Stimulated activated naive B cell treated with anti-CD40 and anti-IgM and Interleukin-4, amounts not matched to agents 10 μg/mL and 1 μg/mL and 100 μg/mL, for 72 hours (primary cell): ENCODE measurements at regions not wholly inside any gene's neighbourhood (a gene's known extent, or its start where the extent isn't known, plus 50 kb on each side); places are given as distances from the start of the nearest gene placed in this dataset.

Source experiments
- ATAC-seq, 2 donors: fragments of 150-1000 bp; cut with Tn5 transposase; replicated peaks; 2 replicates each; pipeline ENCODE4 v1.10.0; 2021; ENCODE audit warnings: moderate library complexity in 1 of 2
- DNase-seq: peaks from one replicate; pipeline ENCODE4 v3.0.0; 2021
- H3K27ac Mint-ChIP-seq: one replicate; pipeline ENCODE4 v1.8.0; 2022; ENCODE audit warnings: mild to moderate bottlenecking, mixed read lengths
- H3K27me3 Mint-ChIP-seq, 2 donors: one replicate each; pipeline ENCODE4 v1.8.0; 2022; ENCODE audit warnings: mixed read lengths in 2 of 2
- H3K36me3 Mint-ChIP-seq, 2 donors: one replicate each; pipeline ENCODE4 v1.8.0; 2022; ENCODE audit warnings: mixed read lengths in 2 of 2, mild to moderate bottlenecking in 1 of 2
- H3K4me1 Mint-ChIP-seq, 2 donors: one replicate each; pipeline ENCODE4 v1.8.0; 2022; ENCODE audit warnings: mixed read lengths in 2 of 2, mild to moderate bottlenecking in 1 of 2
- H3K4me3 Mint-ChIP-seq, 2 donors: one replicate each; pipeline ENCODE4 v1.8.0; 2022; ENCODE audit warnings: mild to moderate bottlenecking in 2 of 2, mixed read lengths in 2 of 2, moderate library complexity in 1 of 2
- H3K9me3 Mint-ChIP-seq, 2 donors: one replicate each; pipeline ENCODE4 v1.8.0; 2022; ENCODE audit warnings: mixed read lengths in 2 of 2, mild to moderate bottlenecking in 1 of 2

DNA sequence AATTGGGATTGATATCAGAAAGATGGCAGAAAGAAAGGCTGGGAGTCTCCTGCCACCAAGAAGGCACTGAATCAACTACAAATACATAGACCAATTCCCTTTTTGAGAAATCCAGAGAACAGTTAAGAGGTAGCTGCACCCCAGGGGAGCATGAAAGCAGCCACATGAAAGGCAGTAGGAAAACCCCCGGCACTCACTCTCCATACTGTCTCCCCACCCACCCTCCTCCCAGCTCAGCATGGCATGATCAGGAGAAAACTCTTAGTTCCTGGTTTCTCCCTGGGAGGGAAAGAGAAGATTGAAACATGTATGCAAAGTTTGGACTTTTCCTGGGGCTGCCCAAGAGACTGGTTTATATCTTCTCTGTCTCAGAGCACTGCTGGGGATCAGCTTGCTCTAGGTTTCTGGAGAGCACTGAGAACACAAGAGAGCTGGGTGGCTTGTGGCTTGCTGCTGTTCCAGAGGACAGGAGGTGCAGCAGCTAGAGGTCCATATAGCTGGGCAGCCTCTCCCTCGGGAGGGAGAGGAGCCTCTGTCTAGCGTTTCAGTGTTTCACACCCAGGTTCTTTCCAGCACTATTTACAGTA, 305.7 kb downstream of the PDGFC start:
- H3K27ac Mint-ChIP-seq = no peak overlapping the region
- no peaks in the 10 kb centered on the region for H3K9me3 Mint-ChIP-seq
- H3K27me3 Mint-ChIP-seq = no peaks in the 10 kb centered on the region
- ATAC-seq (no peak), DNase-seq (no peak)
- no peaks in the 10 kb centered on the region for H3K36me3 Mint-ChIP-seq
- H3K4me1 Mint-ChIP-seq = no peaks in the 10 kb centered on the region
- no peak overlapping the region for H3K4me3 Mint-ChIP-seq

DNA sequence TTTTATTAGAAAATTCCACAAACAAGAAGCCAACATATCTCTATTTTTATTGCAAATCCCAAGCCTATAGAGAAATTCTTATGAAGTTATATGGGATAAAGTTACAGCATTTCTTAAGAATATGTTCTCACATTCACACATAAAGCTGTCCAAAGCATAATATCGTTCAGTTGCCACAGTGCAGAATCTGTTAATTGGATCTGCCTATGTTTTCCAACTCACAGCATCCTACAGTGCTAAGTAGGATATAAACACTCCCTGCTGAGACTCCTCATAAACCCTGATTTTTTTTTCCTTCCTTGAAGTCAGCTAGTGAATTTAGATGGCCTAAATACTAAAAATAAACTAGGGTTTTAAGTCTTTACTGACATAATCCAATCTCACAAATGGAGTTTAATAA, 307.9 kb downstream of the PDGFC start:
- DNase-seq = no peak
- no peaks in the 10 kb centered on the region for H3K27me3 Mint-ChIP-seq
- H3K4me3 Mint-ChIP-seq = no peak overlapping the region
- no peak overlapping the region for H3K27ac Mint-ChIP-seq
- no peaks in the 10 kb centered on the region for H3K9me3 Mint-ChIP-seq
- H3K4me1 Mint-ChIP-seq = no peaks in the 10 kb centered on the region
- no peak for ATAC-seq
- no peaks in the 10 kb centered on the region for H3K36me3 Mint-ChIP-seq

DNA sequence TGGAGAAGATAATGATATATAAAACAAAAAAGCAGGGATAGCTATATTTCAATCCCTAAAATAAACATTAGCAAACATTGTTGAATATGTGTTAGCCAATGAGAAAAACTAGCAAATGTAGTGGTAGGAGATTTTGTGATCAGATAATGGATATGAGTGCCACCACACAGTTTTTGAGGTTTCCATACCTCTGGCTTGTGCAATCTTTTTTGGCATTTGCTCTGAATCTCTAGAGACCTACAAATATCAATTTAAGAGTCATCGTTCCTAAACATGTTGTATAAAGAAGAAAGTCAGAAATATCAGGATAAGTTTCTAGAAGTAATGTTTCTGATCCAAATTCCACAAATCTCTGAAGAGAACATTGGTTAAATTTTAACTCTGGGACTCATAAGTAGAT, 308.7 kb downstream of the PDGFC start:
- Mint-ChIP-seq H3K4me1 (no peaks in the 10 kb centered on the region), H3K4me3 (no peak overlapping the region)
- DNase-seq = no peak

DNA sequence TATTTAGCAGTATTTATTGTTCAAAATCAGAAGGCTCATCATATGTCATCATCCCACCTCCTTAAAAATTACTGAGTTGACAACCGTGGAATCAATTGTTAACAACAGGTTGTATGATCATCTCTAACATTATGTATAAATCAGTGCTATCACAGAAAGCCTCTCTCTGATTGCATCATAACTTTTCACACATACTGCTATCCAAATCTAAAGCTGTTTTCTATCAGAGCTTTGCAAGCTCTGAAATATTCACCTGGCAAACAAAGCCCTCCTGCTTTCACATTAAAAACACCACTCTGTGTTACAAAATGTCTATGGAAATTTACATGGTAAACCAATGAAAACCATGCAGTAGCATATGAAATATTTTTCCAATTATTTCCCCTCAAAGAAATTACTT, 310.0 kb downstream of the PDGFC start:
- H3K4me3 Mint-ChIP-seq = no peak overlapping the region
- DNase-seq (no peak), ATAC-seq (no peak)
- no peaks in the 10 kb centered on the region for H3K9me3 Mint-ChIP-seq
- H3K27me3 Mint-ChIP-seq = no peaks in the 10 kb centered on the region
- no peaks in the 10 kb centered on the region for H3K4me1 Mint-ChIP-seq
- H3K27ac Mint-ChIP-seq = no peak overlapping the region
- H3K36me3 Mint-ChIP-seq = no peaks in the 10 kb centered on the region

More for the DNA sequence above, 308.7 kb downstream of the PDGFC start:
- H3K9me3 Mint-ChIP-seq = no peaks in the 10 kb centered on the region
- no peaks in the 10 kb centered on the region for H3K27me3 Mint-ChIP-seq
- no peak for ATAC-seq
- H3K36me3 Mint-ChIP-seq = no peaks in the 10 kb centered on the region
- H3K27ac Mint-ChIP-seq = no peak overlapping the region

DNA sequence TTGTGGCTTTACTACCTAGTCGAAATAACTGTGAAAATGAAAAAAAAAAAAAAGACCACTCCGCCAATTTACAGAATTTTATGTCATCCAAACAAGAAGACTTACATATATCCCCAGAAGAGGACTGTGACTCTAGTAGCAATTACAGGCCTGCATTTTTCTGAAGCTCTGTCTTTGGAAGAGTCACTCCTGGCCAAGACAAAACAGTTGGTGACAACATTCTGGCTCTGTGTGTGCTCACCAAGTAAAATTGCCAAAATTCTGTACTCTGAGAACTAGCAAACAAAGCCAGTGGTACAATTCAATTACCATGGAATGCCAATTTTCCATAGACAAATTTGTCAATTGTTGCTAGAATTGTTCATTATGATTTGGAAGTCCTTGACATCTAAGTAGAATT, 311.1 kb downstream of the PDGFC start:
- ATAC-seq = no peak
- DNase-seq = no peak
- Mint-ChIP-seq H3K4me1 (no peaks in the 10 kb centered on the region), H3K27me3 (no peaks in the 10 kb centered on the region), H3K27ac (no peak overlapping the region), H3K36me3 (no peaks in the 10 kb centered on the region), H3K9me3 (no peaks in the 10 kb centered on the region), H3K4me3 (no peak overlapping the region)

DNA sequence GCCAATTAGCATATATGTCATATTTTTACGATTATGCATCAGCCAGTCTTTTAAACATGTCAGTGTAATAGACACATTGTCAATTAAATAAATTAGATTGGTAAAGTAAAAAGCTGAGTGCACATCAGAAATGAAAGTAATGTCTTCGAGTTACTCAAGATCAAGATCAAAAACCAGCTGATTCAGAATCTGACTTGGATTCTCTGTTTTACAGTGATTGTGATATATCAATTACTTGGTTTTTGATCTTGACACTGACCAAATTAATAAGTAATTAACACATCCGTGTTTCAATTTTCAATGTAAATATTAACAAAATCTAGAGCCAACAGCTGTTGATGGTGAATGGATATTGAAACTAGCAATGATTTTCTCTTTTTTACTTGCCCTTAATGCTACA, 311.6 kb downstream of the PDGFC start:
- no peaks in the 10 kb centered on the region for H3K27me3 Mint-ChIP-seq
- no peak overlapping the region for H3K4me3 Mint-ChIP-seq
- DNase-seq (no peak), ATAC-seq (no peak)
- H3K36me3 Mint-ChIP-seq = no peaks in the 10 kb centered on the region
- H3K9me3 Mint-ChIP-seq = no peaks in the 10 kb centered on the region
- no peaks in the 10 kb centered on the region for H3K4me1 Mint-ChIP-seq
- H3K27ac Mint-ChIP-seq = no peak overlapping the region

DNA sequence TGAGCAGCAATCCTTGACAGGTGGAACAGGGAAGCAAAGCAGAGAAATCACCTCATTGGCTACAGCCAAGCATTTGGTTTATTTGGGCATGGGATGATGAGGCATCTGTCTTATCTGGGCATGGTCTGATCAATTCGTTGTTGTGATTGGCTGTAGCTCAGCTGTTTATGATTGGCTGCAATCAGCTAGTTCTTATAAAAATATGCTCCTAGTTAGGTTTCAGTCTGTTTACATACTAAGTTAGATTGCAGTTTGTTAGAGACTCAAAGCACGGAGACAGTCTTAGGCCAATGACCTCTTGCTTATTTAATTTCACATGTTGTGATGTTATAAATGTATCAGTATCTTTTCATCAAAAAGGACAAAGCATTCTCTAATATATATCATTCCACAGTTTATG, 312.0 kb downstream of the PDGFC start:
- DNase-seq (no peak), ATAC-seq (no peak)
- Mint-ChIP-seq H3K4me3 (no peak overlapping the region), H3K27me3 (no peaks in the 10 kb centered on the region), H3K27ac (no peak overlapping the region), H3K36me3 (no peaks in the 10 kb centered on the region), H3K9me3 (no peaks in the 10 kb centered on the region), H3K4me1 (no peaks in the 10 kb centered on the region)

DNA sequence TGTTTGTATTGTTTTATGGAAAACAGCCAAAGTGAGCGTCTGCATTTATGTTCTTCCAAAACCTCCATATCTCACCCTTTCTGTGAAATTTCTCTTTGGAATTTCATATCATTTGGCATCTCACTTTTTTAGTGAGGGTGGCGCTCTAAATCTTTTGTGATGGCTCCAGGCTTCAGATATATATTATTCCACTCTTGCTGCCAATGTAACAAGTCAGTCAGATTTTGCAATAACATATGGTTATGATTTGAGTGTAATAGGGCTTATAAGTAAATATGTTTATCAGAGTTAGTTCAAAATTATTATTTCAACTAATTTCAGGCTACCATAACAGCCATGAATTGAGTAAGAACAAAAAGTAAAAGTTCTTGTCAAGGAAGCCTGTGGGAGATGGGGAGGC, 314.7 kb downstream of the PDGFC start:
- Mint-ChIP-seq H3K4me1 (no peaks in the 10 kb centered on the region), H3K36me3 (no peaks in the 10 kb centered on the region), H3K4me3 (no peak overlapping the region), H3K9me3 (peaks cover 0 to 3% of the 10 kb centered on the region in 2 donors), H3K27ac (no peak overlapping the region), H3K27me3 (no peaks in the 10 kb centered on the region)
- ATAC-seq (no peak), DNase-seq (no peak)

DNA sequence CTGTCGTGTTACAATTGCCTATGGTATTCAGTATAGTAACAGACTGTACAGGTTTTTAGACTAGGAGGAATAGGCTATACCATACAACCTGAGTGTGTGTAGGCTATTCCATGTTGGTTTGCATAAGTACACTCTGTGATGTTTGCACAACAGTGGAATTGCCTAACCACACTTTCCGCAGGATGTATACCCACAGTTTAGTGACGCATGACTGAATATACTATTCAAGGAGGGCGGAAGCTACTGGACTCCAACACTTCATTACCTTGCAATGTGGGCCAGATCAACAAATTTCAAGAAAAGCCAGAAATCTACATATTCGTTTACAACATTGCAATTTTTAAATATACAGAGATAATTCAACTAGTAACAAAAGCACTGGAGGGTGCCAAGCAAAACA, 317.2 kb downstream of the PDGFC start:
- Mint-ChIP-seq H3K27ac (no peak overlapping the region), H3K4me3 (no peak overlapping the region), H3K4me1 (no peaks in the 10 kb centered on the region), H3K36me3 (no peaks in the 10 kb centered on the region), H3K9me3 (peaks cover 0 to 6% of the 10 kb centered on the region in 2 donors), H3K27me3 (no peaks in the 10 kb centered on the region)
- no peak for DNase-seq
- ATAC-seq = no peak

DNA sequence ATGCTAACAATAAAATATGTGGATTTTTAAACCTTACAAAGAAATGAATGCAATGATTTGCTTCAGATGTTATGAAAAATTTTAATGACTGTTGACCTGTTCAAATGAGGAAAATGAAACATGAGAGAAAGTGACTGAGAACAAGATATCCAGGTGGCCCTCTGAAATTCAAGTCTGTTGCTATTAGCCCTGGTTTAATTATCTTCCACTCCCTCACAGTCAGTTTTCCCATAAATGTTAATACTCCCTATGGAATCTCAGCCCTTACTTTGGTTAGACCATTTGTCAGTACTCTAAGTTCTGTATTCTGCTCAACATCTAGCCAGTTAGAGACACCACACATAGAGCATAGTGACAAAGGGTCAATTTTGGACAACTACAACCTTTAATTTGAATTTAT, 327.8 kb downstream of the PDGFC start:
- DNase-seq (no peak), ATAC-seq (no peak)
- Mint-ChIP-seq H3K9me3 (peaks cover 0 to 2% of the 10 kb centered on the region in 2 donors), H3K36me3 (no peaks in the 10 kb centered on the region), H3K4me1 (no peaks in the 10 kb centered on the region), H3K4me3 (no peak overlapping the region), H3K27me3 (no peaks in the 10 kb centered on the region), H3K27ac (no peak overlapping the region)

DNA sequence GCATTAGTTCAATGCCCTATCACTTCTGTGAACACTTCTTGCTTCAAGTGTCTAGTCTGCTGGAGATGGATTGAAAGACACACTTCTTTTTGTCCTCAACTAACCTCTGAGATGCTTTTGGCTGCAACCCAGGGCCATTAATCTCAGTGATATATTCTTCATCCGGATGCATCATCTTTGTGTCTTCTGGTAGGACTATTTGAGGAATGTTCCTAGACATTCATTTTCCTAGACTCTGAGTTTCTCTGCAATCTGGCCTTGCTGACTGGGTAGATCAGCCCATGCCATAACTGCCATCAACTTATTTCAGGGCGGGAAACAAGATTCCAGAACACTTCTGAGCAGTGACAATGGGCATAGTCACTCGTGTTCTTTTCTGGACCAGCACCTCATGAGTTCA, 329.4 kb downstream of the PDGFC start:
- Mint-ChIP-seq H3K27me3 (no peaks in the 10 kb centered on the region), H3K27ac (no peak overlapping the region), H3K4me3 (no peak overlapping the region), H3K9me3 (peaks cover 0 to 2% of the 10 kb centered on the region in 2 donors), H3K36me3 (no peaks in the 10 kb centered on the region), H3K4me1 (no peaks in the 10 kb centered on the region)
- no peak for DNase-seq
- ATAC-seq = no peak

DNA sequence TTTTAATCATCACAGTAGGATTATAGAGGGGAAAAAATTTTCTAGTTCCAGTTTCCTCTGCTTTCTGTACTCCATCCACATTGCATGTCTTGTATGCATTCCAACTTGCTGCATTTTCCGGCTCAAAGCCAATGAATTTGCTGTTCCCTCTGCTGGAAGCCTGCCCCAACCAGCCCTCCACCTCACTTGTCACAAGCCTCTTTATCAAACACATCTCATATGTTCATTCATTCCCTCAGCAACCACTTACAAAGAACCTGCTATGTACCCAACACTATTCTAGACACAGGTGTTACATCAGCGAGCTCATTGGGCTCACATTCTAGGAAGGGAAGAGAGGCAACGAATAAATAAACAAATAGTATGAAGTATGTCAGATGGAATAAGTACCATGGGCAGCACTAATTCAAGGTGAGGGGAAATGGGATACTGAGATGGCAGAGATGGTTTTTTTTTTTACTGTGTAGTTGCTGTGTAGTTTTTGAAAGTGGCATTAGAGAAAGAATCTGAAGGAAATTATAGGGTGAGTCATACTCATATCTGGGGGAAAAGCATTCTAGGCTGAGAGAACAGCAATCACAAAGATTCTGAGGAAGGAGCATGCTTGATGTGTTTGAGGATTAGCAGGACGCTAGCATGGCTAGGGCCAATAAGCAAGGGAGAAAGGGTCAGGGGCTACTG, 332.5 kb downstream of the PDGFC start:
- DNase-seq = no peak
- no peaks in the 10 kb centered on the region for H3K27me3 Mint-ChIP-seq
- peaks cover 0 to 2% of the 10 kb centered on the region in 2 donors for H3K9me3 Mint-ChIP-seq
- no peak overlapping the region for H3K27ac Mint-ChIP-seq
- no peak overlapping the region for H3K4me3 Mint-ChIP-seq
- no peaks in the 10 kb centered on the region for H3K36me3 Mint-ChIP-seq
- no peaks in the 10 kb centered on the region for H3K4me1 Mint-ChIP-seq
- ATAC-seq = no peak

DNA sequence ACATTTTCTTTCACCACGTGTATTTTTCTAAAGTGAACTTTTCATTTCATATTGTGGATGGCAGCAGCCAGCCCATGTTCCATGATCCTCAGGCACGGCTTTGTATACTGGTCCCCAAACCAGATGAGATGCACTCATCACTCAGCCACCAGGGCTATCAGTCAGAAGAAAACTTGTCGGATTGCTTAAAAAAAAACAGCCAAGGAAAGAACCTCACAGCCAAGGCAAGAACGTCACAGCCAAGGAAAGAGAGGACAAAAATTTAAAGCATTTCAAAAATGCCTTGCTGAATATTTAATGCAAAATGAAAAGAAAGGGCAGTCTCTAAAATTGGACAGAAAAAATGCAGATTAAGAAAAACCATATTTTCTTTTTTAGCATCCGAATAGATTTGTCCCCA, 333.3 kb downstream of the PDGFC start:
- H3K36me3 Mint-ChIP-seq = no peaks in the 10 kb centered on the region
- no peaks in the 10 kb centered on the region for H3K27me3 Mint-ChIP-seq
- DNase-seq (no peak), ATAC-seq (no peak)
- no peak overlapping the region for H3K27ac Mint-ChIP-seq
- peaks cover 0 to 2% of the 10 kb centered on the region in 2 donors for H3K9me3 Mint-ChIP-seq
- no peak overlapping the region for H3K4me3 Mint-ChIP-seq
- H3K4me1 Mint-ChIP-seq = no peaks in the 10 kb centered on the region

DNA sequence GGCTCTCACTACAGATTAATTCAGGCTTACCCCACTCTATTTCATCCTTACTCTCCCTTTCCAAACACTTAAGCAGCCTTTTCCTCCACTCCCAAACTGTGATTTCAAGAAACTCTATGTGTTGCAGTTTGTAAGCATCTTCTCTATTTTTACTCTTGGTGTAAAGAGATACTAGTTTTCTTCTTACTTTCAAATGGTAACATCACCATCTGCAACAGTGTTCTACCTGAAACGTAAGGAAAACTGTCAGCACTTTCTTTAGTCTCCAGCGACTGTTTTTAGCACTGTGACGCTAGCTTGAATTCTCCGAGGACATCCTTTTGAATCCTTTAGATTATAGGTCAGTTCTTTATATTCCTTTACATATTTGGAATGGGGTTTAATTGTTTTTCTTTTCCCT, 335.2 kb downstream of the PDGFC start:
- no peaks in the 10 kb centered on the region for H3K36me3 Mint-ChIP-seq
- DNase-seq = no peak
- no peaks in the 10 kb centered on the region for H3K4me1 Mint-ChIP-seq
- peaks cover 0 to 2% of the 10 kb centered on the region in 2 donors for H3K9me3 Mint-ChIP-seq
- ATAC-seq = no peak
- no peak overlapping the region for H3K4me3 Mint-ChIP-seq
- no peaks in the 10 kb centered on the region for H3K27me3 Mint-ChIP-seq
- no peak overlapping the region for H3K27ac Mint-ChIP-seq

DNA sequence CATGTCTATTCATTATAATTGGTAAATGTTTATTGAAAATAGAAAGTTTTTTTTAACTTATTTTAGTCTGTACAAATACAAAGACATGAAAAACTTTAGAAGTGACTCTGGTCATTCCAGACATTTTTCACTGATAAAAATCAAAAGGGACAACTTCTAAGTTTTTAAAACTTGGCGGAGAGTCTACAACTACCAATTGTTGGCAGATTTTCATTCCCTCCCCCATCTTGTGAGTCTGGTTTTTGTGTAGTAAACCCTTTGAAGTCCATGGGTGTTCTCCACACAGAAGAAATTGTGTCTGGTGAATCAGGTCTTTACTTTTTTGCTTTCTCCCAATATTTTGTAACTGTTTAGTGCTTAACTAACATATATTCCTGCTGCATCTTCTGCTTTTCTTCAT, 336.5 kb downstream of the PDGFC start:
- no peak for ATAC-seq
- Mint-ChIP-seq H3K36me3 (no peaks in the 10 kb centered on the region), H3K4me3 (no peak overlapping the region), H3K4me1 (no peaks in the 10 kb centered on the region), H3K27me3 (no peaks in the 10 kb centered on the region), H3K9me3 (peaks cover 0 to 2% of the 10 kb centered on the region in 2 donors), H3K27ac (no peak overlapping the region)
- no peak for DNase-seq
